CD14-positive monocyte (primary cell): ENCODE measurements at regions not wholly inside any gene's neighbourhood (a gene's known extent, or its start where the extent isn't known, plus 50 kb on each side); places are given as distances from the start of the nearest gene placed in this dataset.
"Not testable (repeated sequence)": the region's sequence is repeated elsewhere in the genome, so short reads cannot be mapped to it uniquely, and the experiment has no call there.

Experiments used
- DNase-seq, 3 donors: peaks; one replicate each; pipeline ENCODE4 v3.0.0-alpha.2; 2011 to 2022
- H2AFZ ChIP-seq: 2 replicates; pipeline ENCODE4 v1.6.0; 2012; ENCODE audit warnings: mild to moderate bottlenecking, low read depth, low read length, inconsistent platforms; ENCODE audit not compliant: insufficient read depth, poor library complexity, severe bottlenecking
- H3K27ac ChIP-seq, 2 donors: 1 replicate in 1 of 2; 2 replicates in 1 of 2; pipeline ENCODE4 v1.5.1; 2012 to 2013; ENCODE audit warnings: low read length in 2 of 2, control low read depth in 1 of 2, inconsistent platforms in 1 of 2, low read depth in 1 of 2, mild to moderate bottlenecking in 1 of 2
- H3K27me3 ChIP-seq, 2 donors: one replicate each; pipeline versions ENCODE4 v1.6.0 to v1.6.1; 2011 to 2013; ENCODE audit warnings: low read length in 2 of 2; ENCODE audit not compliant: control insufficient read depth in 2 of 2, insufficient read depth in 2 of 2
- H3K36me3 ChIP-seq, 2 donors: replicated peaks in 1 of 2; 1 replicate in 1 of 2; 2 replicates in 1 of 2; pipeline versions ENCODE4 v1.5.1 to v1.6.1; 2012 to 2013; ENCODE audit warnings: low read length in 2 of 2, control low read depth in 1 of 2, inconsistent platforms in 1 of 2, mild to moderate bottlenecking in 1 of 2; ENCODE audit not compliant: insufficient read depth in 2 of 2, control insufficient read depth in 1 of 2
- H3K4me1 ChIP-seq, 2 donors: 1 replicate in 1 of 2; 2 replicates in 1 of 2; pipeline versions ENCODE4 v1.5.1 to v1.6.1; 2012 to 2013; ENCODE audit warnings: low read length in 2 of 2, control low read depth in 1 of 2, inconsistent platforms in 1 of 2, mild to moderate bottlenecking in 1 of 2, moderate library complexity in 1 of 2; ENCODE audit not compliant: insufficient read depth in 2 of 2, control insufficient read depth in 1 of 2
- H3K4me2 ChIP-seq: replicated peaks from 2 replicates; pipeline ENCODE3; 2012; ENCODE audit warnings: low read length, moderate library complexity, mild to moderate bottlenecking; ENCODE audit not compliant: poor library complexity, severe bottlenecking; ENCODE audit errors: extremely low read depth
- H3K4me3 ChIP-seq, 3 experiments: fragments of 200-600 bp in 1 of 3; sonication (generic) in 1 of 3; replicated peaks in 1 of 3; 1 replicate in 2 of 3; 2 replicates in 1 of 3; pipeline ENCODE4 v1.5.1; 2011 to 2013; ENCODE audit warnings: low read length in 3 of 3, mild to moderate bottlenecking in 3 of 3, control low read depth in 2 of 3, low read depth in 2 of 3, inconsistent platforms in 1 of 3, moderate library complexity in 1 of 3
- H3K79me2 ChIP-seq: 2 replicates; pipeline ENCODE4 v1.6.0; 2012; ENCODE audit warnings: mild to moderate bottlenecking, control low read depth, inconsistent platforms, low read length, moderate library complexity; ENCODE audit not compliant: insufficient read depth
- H3K9ac ChIP-seq: 2 replicates; pipeline ENCODE4 v1.6.0; 2017; ENCODE audit warnings: low read length, mild to moderate bottlenecking; ENCODE audit not compliant: insufficient read depth, poor library complexity, severe bottlenecking
- H3K9me3 ChIP-seq, 2 donors: replicated peaks in 1 of 2; 1 replicate in 1 of 2; 2 replicates in 1 of 2; pipeline versions ENCODE4 v1.5.1 to v1.6.1; 2012 to 2013; ENCODE audit warnings: low read length in 2 of 2, control low read depth in 1 of 2; ENCODE audit not compliant: control insufficient read depth in 1 of 2, insufficient read depth in 1 of 2
- H4K20me1 ChIP-seq: 2 replicates; pipeline ENCODE4 v1.6.0; 2012; ENCODE audit warnings: mild to moderate bottlenecking, low read length, control low read depth, moderate library complexity; ENCODE audit not compliant: insufficient read depth
- H3K27ac Mint-ChIP-seq, 7 donors: one replicate each; pipeline ENCODE4 v1.8.0; 2020; ENCODE audit warnings: mild to moderate bottlenecking in 7 of 7, mixed read lengths in 7 of 7, moderate library complexity in 6 of 7, inconsistent platforms in 2 of 7
- H3K27me3 Mint-ChIP-seq, 3 donors: one replicate each; pipeline ENCODE4 v1.8.0; 2021 to 2022; ENCODE audit warnings: low read depth in 3 of 3, mild to moderate bottlenecking in 3 of 3, mixed read lengths in 3 of 3, moderate library complexity in 3 of 3, inconsistent platforms in 1 of 3
- H3K36me3 Mint-ChIP-seq, 2 donors: one replicate each; pipeline ENCODE4 v1.8.0; 2020; ENCODE audit warnings: mixed read lengths in 2 of 2, inconsistent platforms in 1 of 2, mild to moderate bottlenecking in 1 of 2
- H3K4me1 Mint-ChIP-seq: one replicate; pipeline ENCODE4 v1.8.0; 2020; ENCODE audit warnings: mild to moderate bottlenecking, mixed read lengths
- H3K4me3 Mint-ChIP-seq, 2 donors: one replicate each; pipeline ENCODE4 v1.8.0; 2020; ENCODE audit warnings: mild to moderate bottlenecking in 2 of 2, mixed read lengths in 2 of 2, moderate library complexity in 1 of 2
- H3K9me3 Mint-ChIP-seq, 7 donors: one replicate each; pipeline ENCODE4 v1.8.0; 2020 to 2022; ENCODE audit warnings: mixed read lengths in 7 of 7, mild to moderate bottlenecking in 6 of 7, moderate library complexity in 6 of 7, inconsistent platforms in 2 of 7
- CTCF ChIP-seq: fragments of 200-600 bp; IDR thresholded peaks from one replicate; pipeline ENCODE4 v1.8.0; 2022; ENCODE audit warnings: antibody characterized with exemption, mild to moderate bottlenecking
- WGBS: methylation state at CpG from one replicate; pipeline ENCODE4 v1.1.5; 2013; ENCODE audit warnings: missing lambda C conversion rate; ENCODE audit not compliant: insufficient coverage; 5-methylcytosine and 5-hydroxymethylcytosine counted together
- intact Hi-C, 2 donors: fragments of 100-400 bp; cut with micrococcal nuclease; formaldehyde crosslinking; loops; one replicate each; pipeline versions ENCODE4 v1.15.0 to v1.15.1; 2023

GRCh38 chr4:28505064-28505463 lies 1644.4 kb downstream of the STIM2 start:
- no peaks in the 10 kb centered on the region for H3K27me3 ChIP-seq
- H3K36me3 Mint-ChIP-seq, result no peaks in the 10 kb centered on the region
- no peak for DNase-seq
- H2AFZ ChIP-seq, result no peak overlapping the region
- H3K79me2 ChIP-seq, result no peaks in the 10 kb centered on the region
- H3K27me3 Mint-ChIP-seq, result no peaks in the 10 kb centered on the region
- H3K4me1 Mint-ChIP-seq, result no peaks in the 10 kb centered on the region
- H3K4me3 ChIP-seq, result no peak overlapping the region
- no peaks in the 10 kb centered on the region for H4K20me1 ChIP-seq
- intact Hi-C loops, result no loop called here
- H3K9me3 Mint-ChIP-seq, result peaks cover 0 to 3% (median 2%) of the 10 kb centered on the region in 7 donors
- H3K27ac ChIP-seq, result no peak overlapping the region
- H3K4me3 Mint-ChIP-seq, result no peak overlapping the region
- H3K9ac ChIP-seq, result no peak overlapping the region
- H3K36me3 ChIP-seq, result no peaks in the 10 kb centered on the region
- no peaks in the 10 kb centered on the region for H3K4me1 ChIP-seq
- TF ChIP-seq CTCF, result no peak
- H3K9me3 ChIP-seq, result no peaks in the 10 kb centered on the region
- no peak overlapping the region for H3K27ac Mint-ChIP-seq
- no peak overlapping the region for H3K4me2 ChIP-seq
- WGBS, result 53% methylated on average over 2 of the region's 4 CpGs

GRCh38 chr4:28508636-28509035 lies 1648.0 kb downstream of the STIM2 start:
- 89% methylated on average over 7 of the region's 9 CpGs for WGBS
- H3K4me1 ChIP-seq, result no peaks in the 10 kb centered on the region
- no peak overlapping the region for H2AFZ ChIP-seq
- no peaks in the 10 kb centered on the region for H3K79me2 ChIP-seq
- intact Hi-C loops, result no loop called here
- H3K27ac ChIP-seq, result no peak overlapping the region
- Mint-ChIP-seq H3K4me3 (no peak overlapping the region), H3K4me1 (no peaks in the 10 kb centered on the region), H3K9me3 (peaks cover 0 to 3% (median 2%) of the 10 kb centered on the region in 7 donors), H3K36me3 (no peaks in the 10 kb centered on the region), H3K27ac (no peak overlapping the region), H3K27me3 (no peaks in the 10 kb centered on the region)
- no peak for TF ChIP-seq CTCF
- no peak overlapping the region for H3K9ac ChIP-seq
- no peaks in the 10 kb centered on the region for H3K9me3 ChIP-seq
- no peak for DNase-seq
- H3K36me3 ChIP-seq, result no peaks in the 10 kb centered on the region
- H4K20me1 ChIP-seq, result no peaks in the 10 kb centered on the region
- H3K4me3 ChIP-seq, result no peak overlapping the region
- H3K4me2 ChIP-seq, result no peak overlapping the region
- H3K27me3 ChIP-seq, result no peaks in the 10 kb centered on the region

- H3K4me1 ChIP-seq, H3K4me3 Mint-ChIP-seq, H2AFZ ChIP-seq, H3K27ac Mint-ChIP-seq, H3K9me3 Mint-ChIP-seq, H3K27me3 ChIP-seq, H3K27me3 Mint-ChIP-seq, DNase-seq, H4K20me1 ChIP-seq, H3K9me3 ChIP-seq, H3K36me3 Mint-ChIP-seq, H3K9ac ChIP-seq, H3K4me3 ChIP-seq, H3K79me2 ChIP-seq, H3K4me2 ChIP-seq, H3K27ac ChIP-seq, intact Hi-C loops, H3K4me1 Mint-ChIP-seq, H3K36me3 ChIP-seq: not testable (repeated sequence)
- WGBS, result 100% methylated on average over 2 of the region's 30 CpGs
Observed at GRCh38 chr4:28514766-28515165, 1654.1 kb downstream of the STIM2 start.
